ENCODE measurements at regions not wholly inside any gene's neighbourhood (a gene's known extent, or its start where the extent isn't known, plus 50 kb on each side); places are given as distances from the start of the nearest gene placed in this dataset.

- Histone ChIP-seq H3K9ac (replicated peaks; ENCODE audit: extremely low read depth, insufficient read depth, low read length) (no peak overlapping the region), H3K27ac (ENCODE audit: insufficient read depth, low read depth, low read length) (no peak overlapping the region), H3K36me3 (ENCODE audit: control insufficient read depth in 2 of 2, extremely low read depth in 1 of 2, insufficient read depth in 2 of 2, low read length in 2 of 2) (no peaks in the 10 kb centered on the region), H3K4me3 (replicated peaks in 1 of 3; ENCODE audit: insufficient read depth in 1 of 3, low read depth in 1 of 3, low read length in 3 of 3) (no peak overlapping the region), H3K4me2 (ENCODE audit: insufficient read depth, low read length) (no peak overlapping the region), H4K20me1 (replicated peaks; ENCODE audit: control insufficient read depth, extremely low read depth, insufficient read depth, low read length) (no peaks in the 10 kb centered on the region), H3K9me3 (replicated peaks; ENCODE audit: control insufficient read depth, insufficient read depth, low read length) (no peaks in the 10 kb centered on the region), H3K4me1 (ENCODE audit: control insufficient read depth, extremely low read depth, insufficient read depth, low read length) (no peaks in the 10 kb centered on the region), H3K27me3 (ENCODE audit: control insufficient read depth in 2 of 2, insufficient read depth in 2 of 2, low read length in 2 of 2) (no peaks in the 10 kb centered on the region), H3K9me1 (replicated peaks; ENCODE audit: control insufficient read depth, extremely low read depth, insufficient read depth, low read length) (no peaks in the 10 kb centered on the region), H3K79me2 (ENCODE audit: control insufficient read depth, insufficient read depth, low read length) (no peaks in the 10 kb centered on the region), H2AFZ (ENCODE audit: low read depth, low read length) (no peak overlapping the region)
- BruUV-seq (replicated peaks): no TSS peak
- CTCF ChIA-PET: no interaction called here
- POLR2A ChIA-PET: no interaction called here
- DNase-seq (ENCODE audit: low read depth, low spot score) (no peak), FAIRE-seq (no peak)
- intact Hi-C loops (cut with micrococcal nuclease): no loop called here
- dilution Hi-C loops (cut with MboI; ENCODE audit: extremely low pct_ligation_motif_present, low sequenced_read_pairs): no loop called here
- TF ChIP-seq POLR2AphosphoS5 (IDR thresholded peaks at IDR 0.05; ENCODE audit: insufficient read depth, low read depth, low read length) (no peak), POLR2A (IDR thresholded peaks at IDR 0.05; ENCODE audit: low read depth, low read length) (no peak), JUN (IDR thresholded peaks at IDR 0.05; ENCODE audit: borderline replicate concordance, insufficient read depth, insufficient read length, low read depth) (no peak), GATA2 (IDR thresholded peaks at IDR 0.05; ENCODE audit: insufficient read depth, insufficient read length, low read depth, low read length) (no peak), CTCF (IDR thresholded peaks at IDR 0.05; ENCODE audit: extremely low read depth in 1 of 2, insufficient read depth in 1 of 2, low read depth in 1 of 2, low read length in 2 of 2) (no peak), MYC (IDR thresholded peaks at IDR 0.05; ENCODE audit: low read depth, low read length) (no peak), FOS (IDR thresholded peaks at IDR 0.05; ENCODE audit: borderline replicate concordance, insufficient read depth, low read length) (no peak), EZH2 (IDR thresholded peaks at IDR 0.05; ENCODE audit: borderline replicate concordance, low read depth, low read length, severe bottlenecking) (no peak)
- TF ChIP-seq, protein P1, sequence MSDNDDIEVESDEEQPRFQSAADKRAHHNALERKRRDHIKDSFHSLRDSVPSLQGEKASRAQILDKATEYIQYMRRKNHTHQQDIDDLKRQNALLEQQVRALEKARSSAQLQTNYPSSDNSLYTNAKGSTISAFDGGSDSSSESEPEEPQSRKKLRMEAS (IDR thresholded peaks at IDR 0.05; ENCODE audit: insufficient read depth, insufficient read length): no peak
Observed at GRCh38 chr21:18138507-18138906, 106.1 kb upstream of the CHODL start.

Data from endothelial cell of umbilical vein (primary cell).